ENCODE measurements at regions not wholly inside any gene's neighbourhood (a gene's known extent, or its start where the extent isn't known, plus 50 kb on each side); places are given as distances from the start of the nearest gene placed in this dataset.

- Histone ChIP-seq H3K4me3 (no peak overlapping the region), H3K4me1 (ENCODE audit: insufficient read depth) (no peaks in the 10 kb centered on the region), H3K27ac (no peak overlapping the region), H3K79me2 (no peaks in the 10 kb centered on the region), H4K20me1 (ENCODE audit: insufficient read depth, poor library complexity, severe bottlenecking) (no peaks in the 10 kb centered on the region), H3K9me3 (ENCODE audit: low read depth) (no peaks in the 10 kb centered on the region), H3K4me2 (no peak overlapping the region), H3K27me3 (no peaks in the 10 kb centered on the region), H2AFZ (no peak overlapping the region), H3K36me3 (replicated peaks; ENCODE audit: insufficient read depth, low read depth) (no peaks in the 10 kb centered on the region), H3K9me2 (replicated peaks; ENCODE audit: insufficient read depth) (no peaks in the 10 kb centered on the region)
- WGBS (ENCODE audit: low lambda C conversion rate, missing lambda C conversion rate): 75% methylated on average over 6 of the region's 6 CpGs
- no peak for TF ChIP-seq EZH2phosphoT487 (IDR thresholded peaks at IDR 0.05; ENCODE audit: low read depth, severe bottlenecking, unreplicated experiment)
- TF ChIP-seq CTCF (IDR thresholded peaks at IDR 0.05; ENCODE audit: poor library complexity): no peak
- DNase-seq (ENCODE audit: low spot score): no peak
Observed at GRCh38 chr1:21355956-21356355, 65.7 kb upstream of the ECE1 start.

GRCh38 chr1:21352586-21352985, 62.3 kb upstream of the ECE1 start:
- Histone ChIP-seq H4K20me1 (ENCODE audit: insufficient read depth, poor library complexity, severe bottlenecking) (no peaks in the 10 kb centered on the region), H3K9me3 (ENCODE audit: low read depth) (no peaks in the 10 kb centered on the region), H3K9me2 (replicated peaks; ENCODE audit: insufficient read depth) (no peaks in the 10 kb centered on the region), H3K4me1 (ENCODE audit: insufficient read depth) (no peaks in the 10 kb centered on the region), H3K79me2 (no peaks in the 10 kb centered on the region), H3K4me2 (no peak overlapping the region), H3K27ac (no peak overlapping the region), H2AFZ (no peak overlapping the region), H3K36me3 (replicated peaks; ENCODE audit: insufficient read depth, low read depth) (no peaks in the 10 kb centered on the region), H3K27me3 (no peaks in the 10 kb centered on the region), H3K4me3 (no peak overlapping the region)
- TF ChIP-seq EZH2 (IDR thresholded peaks at IDR 0.05; ENCODE audit: borderline replicate concordance) (no peak), CTCF (IDR thresholded peaks at IDR 0.05; ENCODE audit: poor library complexity) (no peak), EZH2phosphoT487 (IDR thresholded peaks at IDR 0.05; ENCODE audit: low read depth, severe bottlenecking, unreplicated experiment) (no peak)
- DNase-seq (ENCODE audit: low spot score): no peak

GRCh38 chr1:21351901-21352300, 61.6 kb upstream of the ECE1 start:
- Histone ChIP-seq H3K27me3 (no peaks in the 10 kb centered on the region), H3K4me3 (no peak overlapping the region), H3K27ac (no peak overlapping the region), H3K4me2 (no peak overlapping the region), H3K9me3 (ENCODE audit: low read depth) (no peaks in the 10 kb centered on the region), H2AFZ (no peak overlapping the region), H3K4me1 (ENCODE audit: insufficient read depth) (no peaks in the 10 kb centered on the region), H4K20me1 (ENCODE audit: insufficient read depth, poor library complexity, severe bottlenecking) (no peaks in the 10 kb centered on the region), H3K36me3 (replicated peaks; ENCODE audit: insufficient read depth, low read depth) (no peaks in the 10 kb centered on the region), H3K9me2 (replicated peaks; ENCODE audit: insufficient read depth) (no peaks in the 10 kb centered on the region), H3K79me2 (no peaks in the 10 kb centered on the region)
- no peak for TF ChIP-seq EZH2phosphoT487 (IDR thresholded peaks at IDR 0.05; ENCODE audit: low read depth, severe bottlenecking, unreplicated experiment)
- no peak for TF ChIP-seq CTCF (IDR thresholded peaks at IDR 0.05; ENCODE audit: poor library complexity)
- no peak for TF ChIP-seq EZH2 (IDR thresholded peaks at IDR 0.05; ENCODE audit: borderline replicate concordance)
- DNase-seq (ENCODE audit: low spot score): no peak
- WGBS (ENCODE audit: low lambda C conversion rate, missing lambda C conversion rate): 83% methylated on average over 6 of the region's 6 CpGs

- Histone ChIP-seq H3K4me2 (no peak overlapping the region), H3K4me1 (ENCODE audit: insufficient read depth) (no peaks in the 10 kb centered on the region), H3K36me3 (replicated peaks; ENCODE audit: insufficient read depth, low read depth) (no peaks in the 10 kb centered on the region), H3K9me3 (ENCODE audit: low read depth) (no peaks in the 10 kb centered on the region), H3K79me2 (peaks cover 7% of the 10 kb centered on the region), H3K4me3 (no peak overlapping the region), H3K27me3 (no peaks in the 10 kb centered on the region), H2AFZ (no peak overlapping the region), H3K27ac (no peak overlapping the region), H3K9me2 (replicated peaks; ENCODE audit: insufficient read depth) (no peaks in the 10 kb centered on the region), H4K20me1 (ENCODE audit: insufficient read depth, poor library complexity, severe bottlenecking) (no peaks in the 10 kb centered on the region)
- whole genome bisulfite sequencing (ENCODE audit: low lambda C conversion rate, missing lambda C conversion rate): 86% methylated on average over 11 of the region's 11 CpGs
- DNase-seq (ENCODE audit: low spot score): no peak
- TF ChIP-seq EZH2phosphoT487 (IDR thresholded peaks at IDR 0.05; ENCODE audit: low read depth, severe bottlenecking, unreplicated experiment) (no peak), CTCF (IDR thresholded peaks at IDR 0.05; ENCODE audit: poor library complexity) (no peak), EZH2 (IDR thresholded peaks at IDR 0.05; ENCODE audit: borderline replicate concordance) (no peak)
Observed at GRCh38 chr1:21350202-21350885, 60.1 kb upstream of the ECE1 start.
